ENCODE measurements at regions not wholly inside any gene's neighbourhood (a gene's known extent, or its start where the extent isn't known, plus 50 kb on each side); places are given as distances from the start of the nearest gene placed in this dataset.

DNA sequence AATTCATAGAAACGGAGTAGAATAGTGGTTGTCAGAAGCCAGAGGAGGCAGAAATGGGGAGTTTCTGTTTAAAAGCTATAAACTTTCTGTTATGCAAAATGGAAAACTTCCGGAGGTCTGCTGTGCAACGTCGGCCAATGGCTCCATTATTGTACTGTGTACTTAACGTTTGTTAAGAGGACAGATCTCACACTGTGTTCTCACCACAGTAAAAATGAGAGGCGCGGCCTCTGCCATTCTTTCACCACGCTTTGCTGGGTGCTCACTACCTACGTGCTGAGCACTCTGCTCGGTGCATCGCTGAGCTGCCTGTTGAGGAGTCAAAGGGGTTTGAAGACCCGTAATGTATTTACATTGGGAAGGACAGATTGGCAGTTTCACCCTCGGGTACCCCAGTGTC, 218.8 kb upstream of the B3GAT1 start:
- H3K79me2 ChIP-seq (ENCODE audit: low read depth) = no peaks in the 10 kb centered on the region
- no peak overlapping the region for H3K4me3 ChIP-seq
- H3K4me2 ChIP-seq = no peak overlapping the region
- no peaks in the 10 kb centered on the region for H3K9me3 ChIP-seq (ENCODE audit: low read depth)
- no peaks in the 10 kb centered on the region for H4K20me1 ChIP-seq (ENCODE audit: low read depth)
- Mint-ChIP-seq H3K36me3 (no peaks in the 10 kb centered on the region), H3K4me1 (peaks cover 25% of the 10 kb centered on the region), H3K27me3 (ENCODE audit: insufficient read depth, low read depth) (peaks cover 2% of the 10 kb centered on the region), H3K9me3 (no peaks in the 10 kb centered on the region), H3K4me3 (no peak overlapping the region), H3K27ac (no peak overlapping the region)
- H3F3A ChIP-seq (ENCODE audit: low read depth) = no peaks in the 10 kb centered on the region
- H3K4me1 ChIP-seq = no peaks in the 10 kb centered on the region
- H3K27ac ChIP-seq = no peak overlapping the region
- DNase-seq (ENCODE audit: low spot score) = no peak
- H3K27me3 ChIP-seq = no peaks in the 10 kb centered on the region
- TF ChIP-seq EZH2phosphoT487 (IDR thresholded peaks at IDR 0.05) = no peak
- H2AFZ ChIP-seq (replicated peaks) = no peak overlapping the region
- H3K36me3 ChIP-seq = no peaks in the 10 kb centered on the region
- no peak overlapping the region for H3K9ac ChIP-seq

DNA sequence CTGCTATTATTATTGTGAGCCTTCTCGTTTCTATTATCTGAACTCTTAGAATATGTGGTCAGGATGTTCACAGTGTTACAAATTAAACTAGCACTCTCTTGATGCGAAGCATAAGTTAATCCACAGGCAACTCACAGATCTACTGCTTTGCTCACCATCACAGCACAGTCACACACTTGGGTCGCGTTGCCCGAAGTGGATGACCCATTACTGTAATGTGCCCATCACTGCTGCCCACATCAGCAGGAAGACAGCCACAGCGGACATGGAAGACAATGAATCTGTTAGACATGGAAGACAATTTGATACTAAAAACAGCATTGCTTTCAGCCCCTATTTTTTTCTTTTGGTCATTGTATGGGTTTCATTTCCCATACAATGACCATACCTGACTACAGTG, 216.4 kb upstream of the B3GAT1 start:
- peaks cover 14% of the 10 kb centered on the region for H3K4me1 Mint-ChIP-seq
- Histone ChIP-seq H3K9me3 (ENCODE audit: low read depth) (no peaks in the 10 kb centered on the region), H2AFZ (replicated peaks) (no peak overlapping the region), H3F3A (ENCODE audit: low read depth) (no peaks in the 10 kb centered on the region), H3K27ac (no peak overlapping the region), H4K20me1 (ENCODE audit: low read depth) (no peaks in the 10 kb centered on the region), H3K4me1 (no peaks in the 10 kb centered on the region), H3K27me3 (no peaks in the 10 kb centered on the region), H3K4me2 (no peak overlapping the region), H3K4me3 (no peak overlapping the region), H3K9ac (no peak overlapping the region), H3K79me2 (ENCODE audit: low read depth) (no peaks in the 10 kb centered on the region), H3K36me3 (no peaks in the 10 kb centered on the region)
- no peaks in the 10 kb centered on the region for H3K9me3 Mint-ChIP-seq
- H3K36me3 Mint-ChIP-seq = no peaks in the 10 kb centered on the region
- H3K27ac Mint-ChIP-seq = no peak overlapping the region
- no peak overlapping the region for H3K4me3 Mint-ChIP-seq
- H3K27me3 Mint-ChIP-seq (ENCODE audit: insufficient read depth, low read depth) = peaks cover 2% of the 10 kb centered on the region
- no peak for DNase-seq (ENCODE audit: low spot score)
- TF ChIP-seq EZH2phosphoT487 (IDR thresholded peaks at IDR 0.05) (no peak), EZH2 (IDR thresholded peaks at IDR 0.05) (no peak)
- TF ChIP-seq, protein P1, sequence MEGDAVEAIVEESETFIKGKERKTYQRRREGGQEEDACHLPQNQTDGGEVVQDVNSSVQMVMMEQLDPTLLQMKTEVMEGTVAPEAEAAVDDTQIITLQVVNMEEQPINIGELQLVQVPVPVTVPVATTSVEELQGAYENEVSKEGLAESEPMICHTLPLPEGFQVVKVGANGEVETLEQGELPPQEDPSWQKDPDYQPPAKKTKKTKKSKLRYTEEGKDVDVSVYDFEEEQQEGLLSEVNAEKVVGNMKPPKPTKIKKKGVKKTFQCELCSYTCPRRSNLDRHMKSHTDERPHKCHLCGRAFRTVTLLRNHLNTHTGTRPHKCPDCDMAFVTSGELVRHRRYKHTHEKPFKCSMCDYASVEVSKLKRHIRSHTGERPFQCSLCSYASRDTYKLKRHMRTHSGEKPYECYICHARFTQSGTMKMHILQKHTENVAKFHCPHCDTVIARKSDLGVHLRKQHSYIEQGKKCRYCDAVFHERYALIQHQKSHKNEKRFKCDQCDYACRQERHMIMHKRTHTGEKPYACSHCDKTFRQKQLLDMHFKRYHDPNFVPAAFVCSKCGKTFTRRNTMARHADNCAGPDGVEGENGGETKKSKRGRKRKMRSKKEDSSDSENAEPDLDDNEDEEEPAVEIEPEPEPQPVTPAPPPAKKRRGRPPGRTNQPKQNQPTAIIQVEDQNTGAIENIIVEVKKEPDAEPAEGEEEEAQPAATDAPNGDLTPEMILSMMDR (IDR thresholded peaks at IDR 0.05) = no peak

DNA sequence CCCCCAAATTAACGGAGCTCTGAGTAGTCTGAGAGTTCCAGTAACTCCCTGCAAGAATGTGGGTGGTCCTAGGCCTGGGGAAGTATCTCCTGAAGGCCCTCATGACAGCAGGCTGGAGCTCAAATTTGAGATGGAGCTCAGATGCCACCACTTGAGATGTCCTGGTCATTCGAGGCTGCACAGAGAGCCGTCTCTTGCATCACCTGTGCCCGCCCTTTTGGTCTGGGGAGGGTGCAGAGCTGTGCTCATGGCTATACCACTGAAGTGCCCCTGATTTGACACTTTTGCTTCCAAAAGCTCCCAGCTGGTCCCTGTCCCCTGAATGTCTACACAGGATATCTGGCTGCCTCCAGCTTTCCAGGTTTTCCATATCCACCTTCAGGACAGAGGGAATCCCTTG, 214.0 kb upstream of the B3GAT1 start:
- no peaks in the 10 kb centered on the region for H3K79me2 ChIP-seq (ENCODE audit: low read depth)

DNA sequence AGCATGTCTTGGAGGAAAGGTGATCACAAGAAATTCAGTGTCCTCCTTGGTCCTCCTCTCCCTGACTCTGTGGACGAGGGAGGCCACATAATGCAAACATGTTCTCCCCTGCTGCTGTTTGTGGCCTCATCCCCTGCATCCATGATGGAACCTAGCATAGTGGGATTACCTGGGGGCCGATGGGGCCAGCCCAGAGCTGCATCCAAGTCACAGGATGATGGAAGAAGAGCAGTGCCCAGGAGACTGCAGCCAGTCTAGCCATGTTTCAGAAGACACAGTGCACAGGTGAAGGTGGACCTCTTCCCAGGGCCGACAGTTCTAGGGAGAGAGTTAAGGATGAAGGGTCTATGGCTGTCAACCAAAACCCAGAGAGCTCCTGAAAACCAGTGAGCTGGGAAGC, 213.6 kb upstream of the B3GAT1 start:
- Histone ChIP-seq H2AFZ (replicated peaks) (no peak overlapping the region), H3K4me1 (no peaks in the 10 kb centered on the region), H3K27me3 (no peaks in the 10 kb centered on the region), H3F3A (ENCODE audit: low read depth) (no peaks in the 10 kb centered on the region), H3K4me3 (no peak overlapping the region), H3K4me2 (no peak overlapping the region), H3K27ac (no peak overlapping the region), H3K9me3 (ENCODE audit: low read depth) (no peaks in the 10 kb centered on the region), H3K9ac (no peak overlapping the region), H4K20me1 (ENCODE audit: low read depth) (no peaks in the 10 kb centered on the region), H3K79me2 (ENCODE audit: low read depth) (no peaks in the 10 kb centered on the region), H3K36me3 (no peaks in the 10 kb centered on the region)
- Mint-ChIP-seq H3K27me3 (ENCODE audit: insufficient read depth, low read depth) (no peaks in the 10 kb centered on the region), H3K9me3 (no peaks in the 10 kb centered on the region), H3K27ac (no peak overlapping the region), H3K4me1 (peaks cover 7% of the 10 kb centered on the region), H3K36me3 (no peaks in the 10 kb centered on the region), H3K4me3 (no peak overlapping the region)
- DNase-seq (ENCODE audit: low spot score) = no peak
- TF ChIP-seq, protein P1 (IDR thresholded peaks at IDR 0.05) = no peak
- TF ChIP-seq EZH2 (IDR thresholded peaks at IDR 0.05) = no peak
- TF ChIP-seq EZH2phosphoT487 (IDR thresholded peaks at IDR 0.05) = no peak

More for the DNA sequence above, 214.0 kb upstream of the B3GAT1 start:
- no peak overlapping the region for H2AFZ ChIP-seq (replicated peaks)
- DNase-seq (ENCODE audit: low spot score) = no peak
- H3K27me3 ChIP-seq = no peaks in the 10 kb centered on the region
- TF ChIP-seq EZH2 (IDR thresholded peaks at IDR 0.05) = no peak
- TF ChIP-seq, protein P1 (IDR thresholded peaks at IDR 0.05) = no peak
- no peak for TF ChIP-seq EZH2phosphoT487 (IDR thresholded peaks at IDR 0.05)
- Mint-ChIP-seq H3K27me3 (ENCODE audit: insufficient read depth, low read depth) (no peaks in the 10 kb centered on the region), H3K4me1 (peaks cover 7% of the 10 kb centered on the region), H3K9me3 (no peaks in the 10 kb centered on the region), H3K4me3 (no peak overlapping the region), H3K36me3 (no peaks in the 10 kb centered on the region), H3K27ac (no peak overlapping the region)
- H3K4me2 ChIP-seq = no peak overlapping the region
- H3K36me3 ChIP-seq = no peaks in the 10 kb centered on the region
- H3F3A ChIP-seq (ENCODE audit: low read depth) = no peaks in the 10 kb centered on the region
- no peak overlapping the region for H3K9ac ChIP-seq
- H3K27ac ChIP-seq = no peak overlapping the region
- no peaks in the 10 kb centered on the region for H3K4me1 ChIP-seq
- H3K9me3 ChIP-seq (ENCODE audit: low read depth) = no peaks in the 10 kb centered on the region
- no peak overlapping the region for H3K4me3 ChIP-seq
- no peaks in the 10 kb centered on the region for H4K20me1 ChIP-seq (ENCODE audit: low read depth)
